Immature natural killer cell (primary cell): ENCODE measurements at regions not wholly inside any gene's neighbourhood (a gene's known extent, or its start where the extent isn't known, plus 50 kb on each side); places are given as distances from the start of the nearest gene placed in this dataset.

Source experiments
- DNase-seq, 3 donors: peaks; one replicate each; pipeline ENCODE4 v3.0.0; 2022; ENCODE audit warnings: mixed read lengths in 1 of 3
- H3K27ac Mint-ChIP-seq, 6 donors: one replicate each; pipeline ENCODE4 v1.8.0; 2020; ENCODE audit warnings: mixed read lengths in 6 of 6, mild to moderate bottlenecking in 5 of 6, inconsistent platforms in 4 of 6, moderate library complexity in 3 of 6
- H3K27me3 Mint-ChIP-seq, 3 donors: one replicate each; pipeline ENCODE4 v1.8.0; 2020 to 2021; ENCODE audit warnings: low read depth in 3 of 3, mild to moderate bottlenecking in 3 of 3, mixed read lengths in 3 of 3, moderate library complexity in 3 of 3, inconsistent platforms in 1 of 3
- H3K36me3 Mint-ChIP-seq, 3 donors: one replicate each; pipeline ENCODE4 v1.8.0; 2020; ENCODE audit warnings: mixed read lengths in 3 of 3, inconsistent platforms in 2 of 3, mild to moderate bottlenecking in 2 of 3
- H3K4me1 Mint-ChIP-seq, 2 donors: one replicate each; pipeline ENCODE4 v1.8.0; 2020; ENCODE audit warnings: inconsistent platforms in 2 of 2, mild to moderate bottlenecking in 2 of 2, mixed read lengths in 2 of 2, moderate library complexity in 1 of 2
- H3K4me3 Mint-ChIP-seq, 5 donors: one replicate each; pipeline ENCODE4 v1.8.0; 2020; ENCODE audit warnings: mild to moderate bottlenecking in 5 of 5, mixed read lengths in 5 of 5, inconsistent platforms in 3 of 5, moderate library complexity in 3 of 5
- H3K9me3 Mint-ChIP-seq, 6 donors: one replicate each; pipeline ENCODE4 v1.8.0; 2020; ENCODE audit warnings: mild to moderate bottlenecking in 6 of 6, mixed read lengths in 6 of 6, inconsistent platforms in 4 of 6, moderate library complexity in 3 of 6

DNA sequence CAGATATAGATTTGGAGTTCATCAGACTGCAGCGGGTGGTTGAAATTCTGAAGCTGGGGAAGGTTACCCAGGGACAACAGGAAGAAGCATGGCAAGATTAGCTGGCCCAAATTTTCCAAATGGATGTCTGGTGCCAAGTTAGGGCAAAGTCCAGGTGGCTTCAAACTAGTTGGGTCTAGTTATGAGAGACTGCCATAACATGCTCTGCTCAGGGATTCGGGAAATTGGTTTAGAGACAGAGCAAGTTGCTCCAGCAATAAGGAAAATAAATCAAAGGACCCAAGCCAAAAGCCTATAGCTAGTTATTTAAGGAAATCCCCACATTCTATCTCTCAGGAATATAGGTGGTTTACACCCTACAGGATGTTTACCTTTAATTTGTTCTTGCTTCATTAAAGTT is 125.7 kb upstream of the BTG1 start:
- no peak for DNase-seq
- H3K27ac Mint-ChIP-seq = no peak overlapping the region
- no peak overlapping the region for H3K4me3 Mint-ChIP-seq
- no peaks in the 10 kb centered on the region for H3K27me3 Mint-ChIP-seq
- peaks cover 0 to 11% of the 10 kb centered on the region in 2 donors for H3K4me1 Mint-ChIP-seq
- no peaks in the 10 kb centered on the region for H3K9me3 Mint-ChIP-seq
- H3K36me3 Mint-ChIP-seq = no peaks in the 10 kb centered on the region

DNA sequence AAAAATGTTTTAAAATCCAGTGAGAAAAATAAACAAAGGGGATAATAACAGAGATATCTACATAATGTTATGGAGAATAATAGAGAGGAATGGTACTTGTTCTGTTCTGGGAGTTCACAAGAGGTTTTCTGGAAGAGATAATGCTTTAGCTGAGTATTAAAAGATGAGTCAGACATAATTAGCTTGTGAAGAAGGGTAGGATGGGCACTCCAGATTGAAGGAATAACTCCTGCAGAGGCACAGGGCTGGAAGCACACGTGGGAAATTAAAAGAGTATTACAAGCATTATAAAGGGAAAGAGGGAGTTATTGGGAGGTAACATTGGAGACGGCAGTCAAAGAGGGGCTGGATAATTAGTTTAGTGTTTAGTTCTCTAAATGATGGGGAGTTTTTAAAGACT is 124.9 kb upstream of the BTG1 start:
- no peaks in the 10 kb centered on the region for H3K9me3 Mint-ChIP-seq
- no peaks in the 10 kb centered on the region for H3K36me3 Mint-ChIP-seq

GRCh38 chr12:92268946-92269345 is 123.3 kb upstream of the BTG1 start:
- H3K9me3 Mint-ChIP-seq = peaks cover 0 to 2% (median 0%) of the 10 kb centered on the region in 6 donors
- H3K4me1 Mint-ChIP-seq = peaks cover 0 to 11% of the 10 kb centered on the region in 2 donors
- no peak overlapping the region for H3K27ac Mint-ChIP-seq
- no peak for DNase-seq
- no peak overlapping the region for H3K4me3 Mint-ChIP-seq
- no peaks in the 10 kb centered on the region for H3K36me3 Mint-ChIP-seq
- peaks cover 0 to 2% (median 0%) of the 10 kb centered on the region in 3 donors for H3K27me3 Mint-ChIP-seq

More for the DNA sequence above, 124.9 kb upstream of the BTG1 start:
- no peak overlapping the region for H3K27ac Mint-ChIP-seq
- H3K4me1 Mint-ChIP-seq = peaks cover 0 to 11% of the 10 kb centered on the region in 2 donors
- no peak overlapping the region for H3K4me3 Mint-ChIP-seq
- H3K27me3 Mint-ChIP-seq = no peaks in the 10 kb centered on the region
- DNase-seq = no peak

- Mint-ChIP-seq H3K36me3 (no peaks in the 10 kb centered on the region), H3K27ac (no peak overlapping the region), H3K9me3 (peaks cover 0 to 2% (median 0%) of the 10 kb centered on the region in 6 donors), H3K4me1 (no peaks in the 10 kb centered on the region), H3K4me3 (no peak overlapping the region), H3K27me3 (peaks cover 0 to 3% (median 2%) of the 10 kb centered on the region in 3 donors)
- DNase-seq = no peak
Observed at GRCh38 chr12:92261692-92262091, 116.0 kb upstream of the BTG1 start.

- no peak for DNase-seq
- Mint-ChIP-seq H3K4me1 (no peaks in the 10 kb centered on the region), H3K27ac (no peak overlapping the region), H3K36me3 (no peaks in the 10 kb centered on the region), H3K27me3 (peaks cover 2 to 3% (median 2%) of the 10 kb centered on the region in 3 donors), H3K4me3 (no peak overlapping the region), H3K9me3 (peaks cover 0 to 2% (median 0%) of the 10 kb centered on the region in 6 donors)
Observed at GRCh38 chr12:92261071-92261470, 115.4 kb upstream of the BTG1 start.

GRCh38 chr12:92259696-92260251 is 114.1 kb upstream of the BTG1 start:
- Mint-ChIP-seq H3K36me3 (no peaks in the 10 kb centered on the region), H3K27ac (peak overlapping the region in 1 of 6 donors; percentile 19), H3K4me1 (no peaks in the 10 kb centered on the region), H3K27me3 (peaks cover 0 to 7% (median 2%) of the 10 kb centered on the region in 3 donors), H3K9me3 (peaks cover 0 to 2% (median 0%) of the 10 kb centered on the region in 6 donors), H3K4me3 (no peak overlapping the region)
- DNase-seq = no peak

GRCh38 chr12:92259291-92259690 is 113.6 kb upstream of the BTG1 start:
- DNase-seq = no peak
- peak overlapping the region in 1 of 6 donors; percentile 19 for H3K27ac Mint-ChIP-seq
- H3K4me1 Mint-ChIP-seq = no peaks in the 10 kb centered on the region
- peaks cover 0 to 7% (median 2%) of the 10 kb centered on the region in 3 donors for H3K27me3 Mint-ChIP-seq
- no peaks in the 10 kb centered on the region for H3K36me3 Mint-ChIP-seq
- peaks cover 0 to under 1% (median 0%) of the 10 kb centered on the region in 6 donors for H3K9me3 Mint-ChIP-seq
- no peak overlapping the region for H3K4me3 Mint-ChIP-seq

- peaks cover 0 to 7% (median 2%) of the 10 kb centered on the region in 3 donors for H3K27me3 Mint-ChIP-seq
- H3K4me3 Mint-ChIP-seq = no peak overlapping the region
- no peaks in the 10 kb centered on the region for H3K4me1 Mint-ChIP-seq
- no peaks in the 10 kb centered on the region for H3K9me3 Mint-ChIP-seq
- no peaks in the 10 kb centered on the region for H3K36me3 Mint-ChIP-seq
- no peak overlapping the region for H3K27ac Mint-ChIP-seq
- DNase-seq = no peak
Observed at GRCh38 chr12:92257261-92257660, 111.6 kb upstream of the BTG1 start.

DNA sequence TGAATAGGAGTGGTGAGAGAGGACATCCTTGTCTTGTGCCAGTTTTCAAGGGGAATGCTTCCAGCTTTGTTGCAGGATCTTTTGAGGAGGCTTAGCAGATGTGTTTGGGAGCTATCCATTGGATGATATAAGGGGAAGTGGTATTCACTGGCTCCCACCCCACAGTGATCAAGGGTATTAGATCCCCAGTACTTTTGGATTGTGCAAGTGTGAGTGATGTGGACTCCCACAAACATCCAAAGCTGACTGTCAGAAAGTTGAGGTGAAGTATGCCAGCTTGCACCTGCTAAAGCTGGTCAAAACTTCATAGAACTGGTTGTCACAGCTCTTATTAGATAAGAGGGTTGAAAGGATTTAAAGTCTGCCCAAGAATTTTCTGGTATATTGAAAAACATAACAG is 110.1 kb upstream of the BTG1 start:
- Mint-ChIP-seq H3K4me3 (no peak overlapping the region), H3K27ac (no peak overlapping the region), H3K4me1 (no peaks in the 10 kb centered on the region), H3K27me3 (peaks cover 0 to 7% (median 2%) of the 10 kb centered on the region in 3 donors), H3K36me3 (no peaks in the 10 kb centered on the region), H3K9me3 (no peaks in the 10 kb centered on the region)
- no peak for DNase-seq

GRCh38 chr12:92253301-92253700 is 107.7 kb upstream of the BTG1 start:
- Mint-ChIP-seq H3K36me3 (peaks cover 0 to 3% (median 0%) of the 10 kb centered on the region in 3 donors), H3K27me3 (peaks cover 2 to 5% (median 4%) of the 10 kb centered on the region in 3 donors), H3K27ac (no peak overlapping the region), H3K9me3 (no peaks in the 10 kb centered on the region), H3K4me1 (no peaks in the 10 kb centered on the region), H3K4me3 (no peak overlapping the region)
- no peak for DNase-seq

DNA sequence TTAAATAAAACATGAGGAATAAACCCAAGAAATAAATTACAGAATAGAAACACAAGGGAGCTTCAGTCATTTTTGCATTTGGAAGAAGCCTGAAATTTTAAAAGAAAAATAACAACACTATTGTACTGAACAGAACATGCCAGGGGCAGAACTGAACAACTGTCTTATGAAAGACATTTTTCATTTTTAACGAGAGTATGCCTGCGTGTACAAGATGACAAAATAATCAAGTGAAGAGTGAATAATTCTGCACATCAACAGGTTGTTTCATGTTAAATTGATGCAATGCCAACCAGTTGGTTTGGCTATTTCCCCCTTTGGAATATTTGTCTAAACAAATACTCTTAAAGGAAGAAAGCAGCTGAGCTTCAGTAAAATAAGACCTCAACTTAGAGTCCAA is 103.3 kb upstream of the BTG1 start:
- H3K4me1 Mint-ChIP-seq = no peaks in the 10 kb centered on the region
- H3K9me3 Mint-ChIP-seq = no peaks in the 10 kb centered on the region
- DNase-seq = no peak
- H3K36me3 Mint-ChIP-seq = peaks cover 0 to 3% (median 0%) of the 10 kb centered on the region in 3 donors
- H3K4me3 Mint-ChIP-seq = no peak overlapping the region
- H3K27me3 Mint-ChIP-seq = peaks cover 0 to 3% (median 2%) of the 10 kb centered on the region in 3 donors
- no peak overlapping the region for H3K27ac Mint-ChIP-seq

GRCh38 chr12:92244036-92244435 is 98.4 kb upstream of the BTG1 start:
- DNase-seq = no peak
- Mint-ChIP-seq H3K27me3 (peaks cover 0 to 2% (median 0%) of the 10 kb centered on the region in 3 donors), H3K36me3 (peaks cover 0 to 3% (median 0%) of the 10 kb centered on the region in 3 donors), H3K27ac (no peak overlapping the region), H3K4me1 (no peaks in the 10 kb centered on the region), H3K9me3 (no peaks in the 10 kb centered on the region), H3K4me3 (no peak overlapping the region)

DNA sequence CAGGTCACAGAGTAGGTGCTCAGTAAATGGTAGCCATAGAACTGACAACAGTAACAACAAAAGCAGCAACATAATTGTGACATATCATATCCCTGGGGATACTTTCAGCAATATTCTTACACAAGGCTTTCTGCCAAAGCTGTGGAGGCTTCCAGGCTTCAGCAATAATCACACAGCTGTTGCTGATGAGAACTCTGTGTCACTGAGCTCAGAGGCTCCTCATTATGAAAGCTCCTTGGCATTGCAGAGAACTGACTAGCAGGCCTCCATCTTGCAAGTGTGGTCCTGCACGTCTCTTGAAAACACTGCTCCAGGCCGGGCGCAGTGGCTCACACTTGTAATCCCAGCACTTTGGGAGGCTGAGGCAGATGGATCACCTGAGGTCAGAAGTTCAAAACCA is 97.3 kb upstream of the BTG1 start:
- Mint-ChIP-seq H3K9me3 (no peaks in the 10 kb centered on the region), H3K27me3 (peaks cover 0 to 2% (median 0%) of the 10 kb centered on the region in 3 donors), H3K4me1 (no peaks in the 10 kb centered on the region), H3K27ac (peak overlapping the region in 1 of 6 donors; percentile 17), H3K36me3 (no peaks in the 10 kb centered on the region), H3K4me3 (no peak overlapping the region)
- DNase-seq = no peak

DNA sequence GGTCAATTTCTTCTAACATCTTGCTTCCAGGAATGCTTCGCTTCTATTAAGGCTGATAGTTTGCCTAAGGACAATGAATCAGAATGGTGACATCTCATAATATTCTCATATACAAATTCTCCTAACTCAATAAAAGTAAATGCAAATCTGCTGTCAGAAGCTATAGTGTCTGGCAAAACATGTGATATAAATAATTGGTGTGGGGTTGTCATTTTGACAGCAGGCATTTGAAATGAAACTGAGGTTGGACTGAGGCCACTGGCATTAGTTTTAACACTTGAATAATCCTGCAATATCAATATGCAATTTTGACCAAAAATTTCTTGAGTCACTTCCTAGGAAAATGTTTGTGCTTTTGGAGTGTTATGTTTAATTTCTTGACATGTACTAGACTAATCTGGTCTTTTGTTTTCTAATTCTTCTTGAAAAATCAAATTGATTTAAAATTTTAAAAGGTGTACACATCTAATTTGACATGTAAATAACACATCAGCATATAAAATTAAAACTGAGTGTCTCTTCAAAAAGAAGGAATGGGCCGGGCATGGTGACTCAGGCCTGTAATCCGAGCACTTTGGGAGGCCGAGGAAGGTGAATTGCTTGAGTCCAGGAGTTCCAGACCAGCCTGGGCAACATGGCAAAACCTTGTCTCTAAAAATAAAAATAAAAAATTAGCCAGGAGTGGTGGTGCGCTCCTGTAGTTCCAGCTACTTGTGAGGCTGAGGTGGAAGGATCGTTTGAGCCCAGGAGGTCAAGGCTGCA is 92.3 kb upstream of the BTG1 start:
- no peak for DNase-seq
- Mint-ChIP-seq H3K4me3 (no peak overlapping the region), H3K4me1 (peaks cover 9 to 19% of the 10 kb centered on the region in 2 donors), H3K27me3 (peaks cover 0 to 3% (median 0%) of the 10 kb centered on the region in 3 donors), H3K36me3 (peaks cover 0 to 3% (median 0%) of the 10 kb centered on the region in 3 donors), H3K9me3 (no peaks in the 10 kb centered on the region), H3K27ac (no peak overlapping the region)
